ENCODE measurements at regions not wholly inside any gene's neighbourhood (a gene's known extent, or its start where the extent isn't known, plus 50 kb on each side); places are given as distances from the start of the nearest gene placed in this dataset.
A peak's percentile ranks its signal among the peaks of the same experiment; 100 is the strongest.
"Not testable (repeated sequence)": the region's sequence is repeated elsewhere in the genome, so short reads cannot be mapped to it uniquely, and the experiment has no call there.

GRCh38 chr11:69915151-69915500, 95.9 kb upstream of the FGF3 start:
- no peak for FAIRE-seq
- TF ChIP-seq SPI1 (IDR thresholded peaks at IDR 0.05; ENCODE audit: low read depth, low read length) (no peak), PAX5 (IDR thresholded peaks at IDR 0.05; ENCODE audit: insufficient read depth, low read length, severe bottlenecking) (no peak), POU2F2 (IDR thresholded peaks at IDR 0.05; ENCODE audit: low read depth, low read length) (no peak), POLR2A (IDR thresholded peaks at IDR 0.05; ENCODE audit: low read depth, low read length) (no peak), POLR2AphosphoS5 (IDR thresholded peaks at IDR 0.05; ENCODE audit: low read depth, low read length) (no peak), TAF1 (IDR thresholded peaks at IDR 0.05; ENCODE audit: low read depth, low read length) (no peak)
- no peak for DNase-seq (ENCODE audit: insufficient read length, low spot score)

- FAIRE-seq = no peak
- peak; percentile 51 for DNase-seq (ENCODE audit: insufficient read length, low spot score)
- TF ChIP-seq POLR2AphosphoS5 (IDR thresholded peaks at IDR 0.05; ENCODE audit: low read depth, low read length) (no peak), POLR2A (IDR thresholded peaks at IDR 0.05; ENCODE audit: low read depth, low read length) (no peak), SPI1 (IDR thresholded peaks at IDR 0.05; ENCODE audit: low read depth, low read length) (no peak), PAX5 (IDR thresholded peaks at IDR 0.05; ENCODE audit: insufficient read depth, low read length, severe bottlenecking) (no peak), TAF1 (IDR thresholded peaks at IDR 0.05; ENCODE audit: low read depth, low read length) (no peak)
These were observed 96.5 kb upstream of the FGF3 start for GRCh38 chr11:69915501-69916250.

- DNase-seq (ENCODE audit: insufficient read length, low spot score); FAIRE-seq: not testable (repeated sequence)
These were observed 97.0 kb upstream of the FGF3 start for GRCh38 chr11:69916251-69916649.

GRCh38 chr11:69916806-69917387, 97.7 kb upstream of the FGF3 start:
- FAIRE-seq = no peak

GRCh38 chr11:69917529-69917928, 98.3 kb upstream of the FGF3 start:
- no peak for FAIRE-seq
- TF ChIP-seq POLR2AphosphoS5 (IDR thresholded peaks at IDR 0.05; ENCODE audit: low read depth, low read length) (no peak), POU2F2 (IDR thresholded peaks at IDR 0.05; ENCODE audit: low read depth, low read length) (no peak), POLR2A (IDR thresholded peaks at IDR 0.05; ENCODE audit: low read depth, low read length) (no peak), TAF1 (IDR thresholded peaks at IDR 0.05; ENCODE audit: low read depth, low read length) (no peak), PAX5 (IDR thresholded peaks at IDR 0.05; ENCODE audit: insufficient read depth, low read length, severe bottlenecking) (no peak), SPI1 (IDR thresholded peaks at IDR 0.05; ENCODE audit: low read depth, low read length) (no peak)
- DNase-seq (ENCODE audit: insufficient read length, low spot score) = no peak

More at GRCh38 chr11:69916806-69917387, 97.7 kb upstream of the FGF3 start:
- TF ChIP-seq POLR2AphosphoS5 (IDR thresholded peaks at IDR 0.05; ENCODE audit: low read depth, low read length) = no peak
- TF ChIP-seq POU2F2 (IDR thresholded peaks at IDR 0.05; ENCODE audit: low read depth, low read length) = no peak
- no peak for TF ChIP-seq POLR2A (IDR thresholded peaks at IDR 0.05; ENCODE audit: low read depth, low read length)
- TF ChIP-seq PAX5 (IDR thresholded peaks at IDR 0.05; ENCODE audit: insufficient read depth, low read length, severe bottlenecking) = no peak
- TF ChIP-seq TAF1 (IDR thresholded peaks at IDR 0.05; ENCODE audit: low read depth, low read length) = no peak
- no peak for TF ChIP-seq SPI1 (IDR thresholded peaks at IDR 0.05; ENCODE audit: low read depth, low read length)
- DNase-seq (ENCODE audit: insufficient read length, low spot score) = no peak

GRCh38 chr11:69918231-69918937, 99.2 kb upstream of the FGF3 start:
- TF ChIP-seq POLR2A (IDR thresholded peaks at IDR 0.05; ENCODE audit: low read depth, low read length) = no peak
- FAIRE-seq (no peak), DNase-seq (ENCODE audit: insufficient read length, low spot score) (no peak)

GRCh38 chr11:69918938-69919650, 99.9 kb upstream of the FGF3 start:
- FAIRE-seq (no peak), DNase-seq (ENCODE audit: insufficient read length, low spot score) (peak; percentile 89)
- TF ChIP-seq POU2F2 (IDR thresholded peaks at IDR 0.05; ENCODE audit: low read depth, low read length) (no peak), TAF1 (IDR thresholded peaks at IDR 0.05; ENCODE audit: low read depth, low read length) (no peak), POLR2A (IDR thresholded peaks at IDR 0.05; ENCODE audit: low read depth, low read length) (no peak), PAX5 (IDR thresholded peaks at IDR 0.05; ENCODE audit: insufficient read depth, low read length, severe bottlenecking) (no peak)

GRCh38 chr11:69919659-69920344, 100.6 kb upstream of the FGF3 start:
- FAIRE-seq = no peak

More at GRCh38 chr11:69919659-69920344, 100.6 kb upstream of the FGF3 start:
- DNase-seq (ENCODE audit: insufficient read length, low spot score) = no peak
- TF ChIP-seq POU2F2 (IDR thresholded peaks at IDR 0.05; ENCODE audit: low read depth, low read length) (no peak), SPI1 (IDR thresholded peaks at IDR 0.05; ENCODE audit: low read depth, low read length) (no peak), POLR2AphosphoS5 (IDR thresholded peaks at IDR 0.05; ENCODE audit: low read depth, low read length) (no peak), POLR2A (IDR thresholded peaks at IDR 0.05; ENCODE audit: low read depth, low read length) (no peak), TAF1 (IDR thresholded peaks at IDR 0.05; ENCODE audit: low read depth, low read length) (no peak), PAX5 (IDR thresholded peaks at IDR 0.05; ENCODE audit: insufficient read depth, low read length, severe bottlenecking) (no peak)

Measured in GM12891 (cell line).